Gastroesophageal sphincter (tissue), 4 donors: ENCODE measurements at regions not wholly inside any gene's neighbourhood (a gene's known extent, or its start where the extent isn't known, plus 50 kb on each side); places are given as distances from the start of the nearest gene placed in this dataset.

Experiments used
- ATAC-seq: fragments of 150-250 bp; one replicate; pipeline ENCODE4 v1.9.1; 2016; ENCODE audit warnings: mild to moderate bottlenecking, moderate library complexity
- H3K27ac ChIP-seq, 4 donors: fragments of 200-600 bp; sonication (generic) in 3 of 4; 1 replicate in 3 of 4; 2 replicates in 1 of 4; pipeline ENCODE4 v1.5.1; 2016 to 2019
- H3K27me3 ChIP-seq: fragments of 200-600 bp; sonication (generic); one replicate; pipeline ENCODE4 v1.5.1; 2019
- H3K36me3 ChIP-seq, 2 donors: fragments of 200-600 bp; sonication (generic); one replicate each; pipeline ENCODE4 v1.5.1; 2019; ENCODE audit warnings: control low read depth in 1 of 2
- H3K4me1 ChIP-seq, 3 donors: fragments of 200-600 bp; sonication (generic); 1 replicate in 2 of 3; 2 replicates in 1 of 3; pipeline ENCODE4 v1.5.1; 2016 to 2019; ENCODE audit warnings: control low read depth in 2 of 3
- H3K4me3 ChIP-seq, 2 donors: fragments of 200-600 bp; sonication (generic); one replicate each; pipeline ENCODE4 v1.5.1; 2019; ENCODE audit warnings: mild to moderate bottlenecking in 1 of 2, moderate library complexity in 1 of 2
- H3K9me3 ChIP-seq, 3 donors: fragments of 200-600 bp; sonication (generic); one replicate each; pipeline ENCODE4 v1.5.1; 2017 to 2019; ENCODE audit warnings: control low read depth in 2 of 3
- CTCF ChIP-seq, 4 experiments: fragments of 200-600 bp in 2 of 4; fragments of 450-650 bp in 2 of 4; sonication (generic) in 1 of 4; IDR thresholded peaks; one replicate each; pipeline ENCODE4 v1.5.1; 2017 to 2019; ENCODE audit warnings: antibody characterized with exemption in 4 of 4, mild to moderate bottlenecking in 2 of 4, moderate library complexity in 2 of 4
- EP300 ChIP-seq: sonication (generic); formaldehyde crosslinking; IDR thresholded peaks from one replicate; pipeline ENCODE4 v1.6.1; 2017; ENCODE audit warnings: antibody characterized with exemption, mild to moderate bottlenecking
- POLR2A ChIP-seq, 2 donors: fragments of 450-650 bp; IDR thresholded peaks; one replicate each; pipeline ENCODE4 v1.6.1; 2017; ENCODE audit warnings: antibody characterized with exemption in 2 of 2, mild to moderate bottlenecking in 2 of 2, moderate library complexity in 1 of 2
- POLR2AphosphoS5 ChIP-seq: sonication (generic); formaldehyde crosslinking; IDR thresholded peaks from one replicate; pipeline ENCODE4 v1.6.1; 2017; ENCODE audit warnings: antibody characterized with exemption
- WGBS, 2 donors: methylation state at CpG; one replicate each; pipeline ENCODE4 v1.1.5; 2018; ENCODE audit warnings: low coverage in 1 of 2; 5-methylcytosine and 5-hydroxymethylcytosine counted together

DNA sequence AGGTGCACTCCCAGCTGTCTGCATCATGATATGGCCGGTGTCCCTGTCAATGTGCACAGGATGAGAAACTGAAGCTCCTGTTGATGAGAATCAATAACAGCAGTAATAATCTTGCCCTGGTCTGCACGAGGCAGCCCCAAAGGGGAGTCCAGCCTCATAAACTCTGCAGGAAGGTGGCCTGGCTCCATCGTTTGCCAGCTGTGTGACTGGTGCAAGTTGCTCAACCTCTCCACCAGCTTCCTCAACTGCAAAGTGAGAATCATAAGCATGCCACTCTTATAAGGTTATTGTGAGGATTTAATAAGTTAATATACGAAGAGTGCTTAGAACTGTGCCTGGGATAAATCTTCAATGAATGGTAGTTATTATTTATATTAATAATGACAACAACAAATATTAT is 203.4 kb upstream of the HES1 start:
- Histone ChIP-seq H3K36me3 (no peaks in the 10 kb centered on the region), H3K27me3 (no peaks in the 10 kb centered on the region), H3K9me3 (no peaks in the 10 kb centered on the region), H3K27ac (no peak overlapping the region), H3K4me1 (peaks cover 0 to 8% (median 0%) of the 10 kb centered on the region in 3 donors), H3K4me3 (no peak overlapping the region)
- no peak for ATAC-seq
- WGBS, 2 donors, result 94 to 100% methylated on average over 1 to 2 of the region's 4 CpGs
- TF ChIP-seq EP300 (no peak), CTCF (IDR thresholded peaks at IDR 0.05) (no peak), POLR2AphosphoS5 (no peak), POLR2A (IDR thresholded peaks at IDR 0.05) (no peak)

- no CpG with 5 or more reads among the region's 1 CpG for WGBS, 2 donors
- no peaks in the 10 kb centered on the region for H3K36me3 ChIP-seq
- no peaks in the 10 kb centered on the region for H3K27me3 ChIP-seq
- H3K4me3 ChIP-seq, result no peak overlapping the region
- no peak for ATAC-seq
- no peak for TF ChIP-seq POLR2AphosphoS5
- TF ChIP-seq CTCF (IDR thresholded peaks at IDR 0.05), result no peak
- TF ChIP-seq POLR2A (IDR thresholded peaks at IDR 0.05), result no peak
- no peak for TF ChIP-seq EP300
- H3K9me3 ChIP-seq, result no peaks in the 10 kb centered on the region
- peaks cover 0 to 8% (median 0%) of the 10 kb centered on the region in 3 donors for H3K4me1 ChIP-seq
- no peak overlapping the region for H3K27ac ChIP-seq
Observed at GRCh38 chr3:193933451-193933850, 202.5 kb upstream of the HES1 start.

DNA sequence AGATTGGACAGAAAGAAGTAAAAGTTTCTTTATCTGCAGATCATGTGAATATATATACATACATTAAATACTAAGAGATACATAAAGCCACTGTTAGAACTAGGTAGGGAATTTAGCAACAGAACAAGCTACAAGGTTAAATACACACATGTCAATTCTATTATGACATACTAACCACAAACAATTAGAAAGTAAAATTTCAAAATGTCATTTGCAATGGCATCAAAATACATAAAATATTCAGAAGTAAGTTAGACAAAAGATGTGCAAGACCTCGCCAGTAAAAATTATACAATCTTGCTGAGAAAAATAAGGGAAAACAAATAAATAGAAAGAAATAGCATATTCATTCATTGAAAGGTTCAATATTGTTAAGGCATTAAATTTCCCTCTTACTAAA is 200.0 kb upstream of the HES1 start:
- TF ChIP-seq POLR2AphosphoS5 (no peak), POLR2A (IDR thresholded peaks at IDR 0.05) (no peak), EP300 (no peak), CTCF (IDR thresholded peaks at IDR 0.05) (no peak)
- no peaks in the 10 kb centered on the region for H3K4me1 ChIP-seq
- H3K27ac ChIP-seq, result no peak overlapping the region
- ATAC-seq, result no peak
- H3K4me3 ChIP-seq, result no peak overlapping the region
- H3K27me3 ChIP-seq, result no peaks in the 10 kb centered on the region
- no peaks in the 10 kb centered on the region for H3K9me3 ChIP-seq
- H3K36me3 ChIP-seq, result no peaks in the 10 kb centered on the region
- WGBS, 2 donors, result 93 to 100% methylated on average over 1 of the region's 1 CpG

- Histone ChIP-seq H3K9me3 (no peaks in the 10 kb centered on the region), H3K27me3 (no peaks in the 10 kb centered on the region), H3K27ac (no peak overlapping the region), H3K36me3 (no peaks in the 10 kb centered on the region), H3K4me1 (no peaks in the 10 kb centered on the region), H3K4me3 (no peak overlapping the region)
- WGBS, 2 donors, result 49 to 73% methylated on average over 2 to 5 of the region's 6 CpGs
- TF ChIP-seq CTCF (IDR thresholded peaks at IDR 0.05), result no peak
- no peak for TF ChIP-seq POLR2AphosphoS5
- no peak for TF ChIP-seq POLR2A (IDR thresholded peaks at IDR 0.05)
- no peak for TF ChIP-seq EP300
- no peak for ATAC-seq
Observed at GRCh38 chr3:193938613-193939012, 197.3 kb upstream of the HES1 start.

GRCh38 chr3:193939527-193939926 is 196.4 kb upstream of the HES1 start:
- Histone ChIP-seq H3K9me3 (no peaks in the 10 kb centered on the region), H3K4me1 (no peaks in the 10 kb centered on the region), H3K27me3 (no peaks in the 10 kb centered on the region), H3K27ac (no peak overlapping the region), H3K36me3 (no peaks in the 10 kb centered on the region), H3K4me3 (no peak overlapping the region)
- 93% methylated on average over 4 of the region's 4 CpGs for WGBS, 2 donors
- no peak for ATAC-seq
- no peak for TF ChIP-seq EP300
